ENCODE measurements at regions not wholly inside any gene's neighbourhood (a gene's known extent, or its start where the extent isn't known, plus 50 kb on each side); places are given as distances from the start of the nearest gene placed in this dataset.
A peak's percentile ranks its signal among the peaks of the same experiment; 100 is the strongest.
"Not testable (repeated sequence)": the region's sequence is repeated elsewhere in the genome, so short reads cannot be mapped to it uniquely, and the experiment has no call there.

- no peak overlapping the region for H3K4me3 ChIP-seq (ENCODE audit: low read length)
- no peak for DNase-seq (ENCODE audit: low read depth, low spot score)
These were observed 290.2 kb upstream of the VCX start for GRCh38 chrX:7552760-7553159.

GRCh38 chrX:7546551-7547080, 296.4 kb upstream of the VCX start:
- DNase-seq (ENCODE audit: low read depth, low spot score), result no peak
- H3K4me3 ChIP-seq (ENCODE audit: low read length), result no peak overlapping the region

GRCh38 chrX:7545564-7545963, 297.4 kb upstream of the VCX start:
- no peak for DNase-seq (ENCODE audit: low read depth, low spot score)
- no peak overlapping the region for H3K4me3 ChIP-seq (ENCODE audit: low read length)

GRCh38 chrX:7542587-7543380, 300.2 kb upstream of the VCX start:
- no peak for DNase-seq (ENCODE audit: low read depth, low spot score)
- no peak overlapping the region for H3K4me3 ChIP-seq (ENCODE audit: low read length)

GRCh38 chrX:7522860-7523259, 320.1 kb upstream of the VCX start:
- H3K4me3 ChIP-seq (ENCODE audit: low read length), result no peak overlapping the region
- DNase-seq (ENCODE audit: low read depth, low spot score), result no peak

GRCh38 chrX:7515681-7516413, 327.1 kb upstream of the VCX start:
- no peak overlapping the region for H3K4me3 ChIP-seq (ENCODE audit: low read length)
- no peak for DNase-seq (ENCODE audit: low read depth, low spot score)

GRCh38 chrX:7514871-7515599, 327.9 kb upstream of the VCX start:
- no peak overlapping the region for H3K4me3 ChIP-seq (ENCODE audit: low read length)
- DNase-seq (ENCODE audit: low read depth, low spot score), result no peak

- no peak for DNase-seq (ENCODE audit: low read depth, low spot score)
- no peak overlapping the region for H3K4me3 ChIP-seq (ENCODE audit: low read length)
These were observed 330.1 kb upstream of the VCX start for GRCh38 chrX:7512845-7513244.

- no peak overlapping the region for H3K4me3 ChIP-seq (ENCODE audit: low read length)
- no peak for DNase-seq (ENCODE audit: low read depth, low spot score)
These were observed 339.7 kb upstream of the VCX start for GRCh38 chrX:7503251-7503650.

GRCh38 chrX:7500386-7500785, 342.6 kb upstream of the VCX start:
- DNase-seq (ENCODE audit: low read depth, low spot score), result no peak

GRCh38 chrX:7486505-7486904, 338.6 kb upstream of the PUDP start:
- DNase-seq (ENCODE audit: low read depth, low spot score), result no peak
- H3K4me3 ChIP-seq (ENCODE audit: low read length), result no peak overlapping the region

More at GRCh38 chrX:7500386-7500785, 342.6 kb upstream of the VCX start:
- no peak overlapping the region for H3K4me3 ChIP-seq (ENCODE audit: low read length)

GRCh38 chrX:7485061-7485460, 337.1 kb upstream of the PUDP start:
- no peak for DNase-seq (ENCODE audit: low read depth, low spot score)
- H3K4me3 ChIP-seq (ENCODE audit: low read length), result no peak overlapping the region

- no peak overlapping the region for H3K4me3 ChIP-seq (ENCODE audit: low read length)
- DNase-seq (ENCODE audit: low read depth, low spot score), result no peak
These were observed 332.8 kb upstream of the PUDP start for GRCh38 chrX:7480721-7481120.

- no peak overlapping the region for H3K4me3 ChIP-seq (ENCODE audit: low read length)
- DNase-seq (ENCODE audit: low read depth, low spot score), result no peak
These were observed 314.2 kb upstream of the PUDP start for GRCh38 chrX:7462110-7462509.

- not testable (repeated sequence) for DNase-seq (ENCODE audit: low read depth, low spot score); H3K4me3 ChIP-seq (ENCODE audit: low read length)
These were observed 313.1 kb upstream of the PUDP start for GRCh38 chrX:7461051-7461450.

GRCh38 chrX:7447801-7448499, 300.0 kb upstream of the PUDP start:
- H3K4me3 ChIP-seq (ENCODE audit: low read length), result no peak overlapping the region
- peak; percentile 6 for DNase-seq (ENCODE audit: low read depth, low spot score)

GRCh38 chrX:7446815-7447214, 298.9 kb upstream of the PUDP start:
- no peak overlapping the region for H3K4me3 ChIP-seq (ENCODE audit: low read length)
- no peak for DNase-seq (ENCODE audit: low read depth, low spot score)

GRCh38 chrX:7444967-7445366, 297.0 kb upstream of the PUDP start:
- H3K4me3 ChIP-seq (ENCODE audit: low read length), result no peak overlapping the region
- DNase-seq (ENCODE audit: low read depth, low spot score), result peak; percentile 2

GRCh38 chrX:7441586-7441985, 293.6 kb upstream of the PUDP start:
- H3K4me3 ChIP-seq (ENCODE audit: low read length), result no peak overlapping the region
- no peak for DNase-seq (ENCODE audit: low read depth, low spot score)

Data from Jurkat, Clone E6-1 (cell line).